T1000 (cell line): ENCODE measurements at regions not wholly inside any gene's neighbourhood (a gene's known extent, or its start where the extent isn't known, plus 50 kb on each side); places are given as distances from the start of the nearest gene placed in this dataset.

Experiments used
- DNase-seq: peaks from one replicate; lab custom pipeline; 2025; ENCODE audit warnings: mixed read lengths; lab: John Stamatoyannopoulos, UW

DNA sequence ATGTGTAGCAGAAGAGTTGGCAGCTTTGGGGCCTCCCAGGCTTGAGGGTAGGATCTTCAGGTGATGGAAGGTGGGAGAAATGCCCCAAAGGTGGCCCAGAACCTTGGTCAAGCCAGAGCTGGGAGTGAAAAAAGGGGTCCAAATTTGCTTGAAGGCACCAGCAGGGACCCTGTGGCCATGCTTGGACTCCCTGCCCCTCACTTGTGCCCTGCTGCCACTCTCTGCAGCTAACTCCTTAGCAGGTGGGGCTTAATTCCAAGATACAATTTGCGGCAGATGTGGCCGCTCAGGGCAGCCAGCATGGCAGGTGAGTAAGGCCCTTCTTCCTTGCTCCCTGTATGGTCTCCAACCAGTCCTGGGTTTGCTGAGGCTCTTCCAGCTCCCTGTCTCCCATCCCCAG, 51.3 kb upstream of the ADRA1D start:
- no peak for DNase-seq

DNA sequence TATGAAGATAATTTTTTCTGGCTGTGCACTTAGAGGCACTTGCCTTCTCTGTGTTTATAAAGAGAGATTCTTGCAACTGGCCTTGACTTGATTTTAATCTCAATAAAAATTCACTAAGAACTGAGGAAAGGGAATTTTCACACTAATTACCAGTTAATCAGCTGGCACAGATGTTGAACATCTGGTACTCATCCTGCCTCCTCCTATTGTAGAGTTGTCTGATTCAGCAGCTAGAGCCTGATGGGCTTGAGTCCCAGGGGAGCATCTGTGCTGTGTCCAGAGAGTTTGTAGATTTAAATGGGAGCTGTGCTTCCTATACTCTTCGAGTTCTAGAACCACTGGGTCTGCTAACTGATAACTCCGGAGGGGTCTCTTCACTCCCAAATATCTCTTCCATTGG, 50.7 kb upstream of the ADRA1D start:
- DNase-seq, result no peak

DNA sequence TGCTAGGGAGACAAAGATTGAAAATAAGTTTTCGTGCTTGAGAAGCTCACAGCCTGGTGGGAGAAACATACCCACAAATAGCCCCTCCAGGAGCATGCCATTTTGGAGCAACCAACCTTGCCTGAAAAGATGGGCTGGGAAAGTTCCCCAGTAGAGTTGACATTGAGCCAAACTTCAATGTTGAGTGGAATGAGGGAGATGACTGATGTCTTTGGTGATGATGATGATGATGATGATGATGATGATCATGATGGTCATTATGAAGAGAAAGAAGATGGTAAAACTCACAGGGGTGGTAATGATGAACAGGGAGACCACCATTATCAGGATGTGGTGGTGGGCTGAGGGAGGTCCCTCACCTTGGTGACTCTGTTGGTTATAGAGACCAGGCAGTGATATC, 50.1 kb upstream of the ADRA1D start:
- no peak for DNase-seq
